COLO829 (cell line): ENCODE measurements at regions not wholly inside any gene's neighbourhood (a gene's known extent, or its start where the extent isn't known, plus 50 kb on each side); places are given as distances from the start of the nearest gene placed in this dataset.
A peak's percentile ranks its signal among the peaks of the same experiment; 100 is the strongest.
"Not testable (repeated sequence)": the region's sequence is repeated elsewhere in the genome, so short reads cannot be mapped to it uniquely, and the experiment has no call there.

ENCODE experiments used
- DNase-seq: peaks from one replicate; pipeline ENCODE4 v3.0.0; 2012; ENCODE audit warnings: low spot score

DNA sequence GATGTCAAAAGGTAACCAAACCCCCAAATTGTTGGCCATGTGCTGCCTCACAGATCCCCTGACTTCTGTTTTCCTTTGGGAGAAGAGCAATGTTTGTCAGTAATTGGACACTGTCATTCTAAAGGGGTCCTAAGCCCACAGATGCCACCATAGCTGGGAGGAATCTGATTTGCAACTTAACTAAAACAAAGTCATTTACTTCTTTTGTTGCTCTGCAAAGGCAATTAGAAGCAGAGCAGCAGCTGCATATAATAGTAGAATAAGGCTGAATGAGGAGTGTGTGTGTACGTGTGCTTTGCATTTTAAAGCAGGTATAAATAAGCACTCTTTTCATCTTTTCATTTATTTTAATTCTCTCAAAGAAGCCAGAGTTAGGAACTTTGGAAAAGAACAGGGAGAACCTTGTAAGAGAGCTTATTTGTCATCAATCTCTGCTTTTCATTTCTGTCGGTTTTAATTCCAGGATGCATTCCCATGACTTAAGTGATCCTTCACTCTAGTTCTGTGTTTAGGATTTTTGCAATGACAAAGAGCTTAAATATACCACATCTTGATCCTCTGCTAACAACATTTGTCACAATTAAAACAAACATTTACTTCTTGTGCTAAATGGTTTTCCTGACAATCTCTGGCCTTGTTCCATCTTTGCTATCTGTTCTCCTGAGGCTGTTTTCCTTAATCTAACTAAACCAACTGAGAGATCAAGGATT lies 530.2 kb upstream of the CBLB start:
- no peak for DNase-seq

DNA sequence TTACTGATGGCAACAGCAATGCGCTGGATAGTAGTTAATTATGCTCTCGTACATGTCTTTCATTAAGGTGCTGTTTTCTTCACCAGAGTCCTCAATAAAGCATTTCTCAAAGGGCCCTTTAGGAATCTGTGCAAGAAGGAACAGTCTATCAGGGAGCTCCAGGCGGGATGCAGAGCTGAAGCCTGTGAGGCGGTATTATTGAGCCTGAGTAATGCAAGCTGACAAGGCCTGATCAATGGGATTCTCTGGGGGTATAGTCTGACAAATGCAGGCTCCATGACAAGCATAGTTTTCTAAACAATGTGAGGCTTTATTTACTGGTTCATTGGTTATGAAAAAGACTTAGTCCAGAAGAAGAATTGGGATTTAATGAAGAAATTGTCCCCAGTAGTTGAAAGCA lies 530.9 kb upstream of the CBLB start:
- DNase-seq = no peak

DNA sequence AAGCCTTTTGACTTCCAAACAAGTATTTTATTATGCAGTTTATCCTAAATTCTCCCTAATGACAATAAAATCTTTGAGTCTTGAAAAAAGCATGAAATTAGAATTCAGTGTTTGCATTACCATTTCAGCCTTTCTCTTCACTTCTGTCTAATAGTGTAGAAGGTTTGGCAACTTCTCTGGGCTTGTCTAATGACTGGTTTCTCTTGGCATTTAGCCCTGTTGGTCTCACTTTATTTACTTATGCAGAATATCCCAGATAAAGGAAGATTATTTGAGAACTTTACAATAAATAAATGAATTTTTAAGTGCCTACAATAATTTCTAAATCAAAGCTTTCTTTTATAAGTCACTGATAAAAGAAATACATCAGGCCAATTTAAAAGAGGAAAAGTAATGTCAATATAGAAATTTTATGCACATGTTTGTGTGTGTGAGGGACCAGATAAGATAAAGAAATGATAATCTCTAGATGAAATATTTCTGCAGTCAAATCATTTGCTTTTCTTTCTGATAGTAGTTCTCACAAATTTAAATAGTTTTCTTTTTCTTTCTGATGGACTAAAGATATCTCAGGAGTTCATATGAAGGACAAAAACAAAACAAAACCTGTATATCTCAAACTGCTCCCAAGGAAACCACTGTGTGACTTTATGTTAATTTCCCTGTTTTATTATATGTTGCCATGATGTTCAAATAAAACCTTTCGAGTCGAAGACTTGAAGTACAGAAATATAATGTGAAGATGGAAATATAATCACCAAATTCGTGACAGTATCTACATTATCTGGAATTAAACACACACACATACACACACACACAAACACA lies 533.1 kb upstream of the CBLB start:
- no peak for DNase-seq

DNA sequence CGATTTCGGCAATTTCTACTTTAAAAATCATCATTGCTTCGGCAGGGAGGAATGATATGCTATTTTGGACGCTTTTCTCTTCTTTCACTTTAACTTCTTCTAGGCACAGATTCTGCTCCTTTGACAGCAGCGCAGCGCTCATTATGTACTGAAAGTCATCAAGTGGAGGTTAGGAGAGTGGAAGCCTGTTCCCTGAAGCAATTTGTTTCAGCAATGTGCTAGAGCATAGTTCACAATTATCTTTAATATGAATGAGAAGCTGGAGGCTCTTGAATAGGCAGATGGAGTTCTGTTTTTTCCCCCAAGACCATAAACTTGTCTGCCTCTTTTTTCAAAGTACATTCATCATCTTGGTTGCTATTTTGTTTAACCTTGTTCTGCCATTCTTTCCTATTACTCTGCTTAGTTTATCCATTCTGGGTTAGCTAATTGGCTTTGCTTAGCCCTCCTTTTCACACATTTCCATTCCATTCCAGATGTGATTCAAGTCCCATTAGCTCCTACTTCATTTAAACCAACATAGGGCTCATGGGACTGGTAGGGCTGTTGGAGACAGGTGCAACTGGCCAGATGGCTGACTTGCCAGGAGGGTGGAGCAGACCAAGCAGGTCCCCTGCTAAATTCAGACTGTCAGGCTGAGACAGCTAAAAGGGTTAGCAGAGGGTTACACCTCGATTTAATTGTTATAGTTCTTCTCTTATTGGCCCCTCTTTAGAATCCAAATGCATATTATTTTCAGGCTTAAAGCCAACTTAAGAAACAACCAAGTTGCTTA lies 534.7 kb upstream of the CBLB start:
- DNase-seq = no peak

DNA sequence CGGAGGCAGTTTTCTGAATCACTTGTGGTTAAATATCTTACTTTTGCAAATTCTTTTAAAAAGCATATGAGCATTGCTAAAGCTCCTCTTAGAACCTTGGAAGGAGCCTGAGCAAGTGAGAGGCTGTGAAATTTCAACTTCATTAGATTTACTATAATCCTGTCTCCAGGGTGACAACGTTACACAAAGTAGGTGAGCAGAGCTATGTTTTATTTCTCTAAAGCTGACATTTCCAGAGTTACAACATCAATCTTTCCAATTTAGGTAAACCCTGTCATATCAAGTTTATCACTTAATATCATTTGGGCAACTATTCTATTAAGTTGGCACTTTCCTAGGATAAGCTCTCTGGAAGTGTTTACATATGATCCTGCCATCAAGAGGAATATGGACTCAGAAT lies 544.9 kb upstream of the CBLB start:
- no peak for DNase-seq

DNA sequence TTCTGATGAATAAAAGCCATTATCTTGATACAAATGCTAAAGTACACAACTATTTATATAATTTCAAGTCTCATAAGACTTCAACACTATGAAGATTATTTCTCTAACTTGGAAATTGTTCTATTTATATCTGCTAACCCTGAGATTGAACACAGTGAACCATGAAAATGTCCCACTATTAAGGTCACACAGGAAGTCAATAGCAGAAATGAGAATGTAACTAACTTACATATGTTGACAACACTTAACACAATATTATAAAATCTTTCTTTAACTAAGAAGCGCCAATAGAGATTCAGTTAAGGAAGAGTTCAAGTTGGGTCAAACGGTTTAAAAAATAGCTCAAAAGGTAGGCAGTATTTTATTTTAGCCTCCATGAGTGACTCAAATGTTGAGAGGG lies 551.8 kb upstream of the CBLB start:
- no peak for DNase-seq

DNA sequence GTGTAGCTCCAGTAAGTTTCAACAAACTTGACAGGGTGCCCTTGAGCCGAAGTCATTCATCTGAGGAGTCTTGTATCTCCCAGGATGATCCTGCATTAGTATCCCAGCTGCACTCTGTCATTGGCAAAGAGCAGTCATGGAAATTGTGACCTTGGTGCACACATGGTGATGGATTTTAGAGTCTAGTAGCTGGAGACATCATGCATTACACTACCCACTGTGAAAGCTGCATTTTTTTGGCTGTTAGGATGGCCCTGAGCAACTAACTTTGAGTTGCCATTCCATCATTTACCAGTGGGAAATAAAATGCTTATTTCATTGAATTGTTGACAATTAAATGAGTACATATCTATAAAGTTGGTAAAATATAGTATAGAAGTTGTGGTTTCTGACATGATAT lies 552.6 kb upstream of the CBLB start:
- no peak for DNase-seq

DNA sequence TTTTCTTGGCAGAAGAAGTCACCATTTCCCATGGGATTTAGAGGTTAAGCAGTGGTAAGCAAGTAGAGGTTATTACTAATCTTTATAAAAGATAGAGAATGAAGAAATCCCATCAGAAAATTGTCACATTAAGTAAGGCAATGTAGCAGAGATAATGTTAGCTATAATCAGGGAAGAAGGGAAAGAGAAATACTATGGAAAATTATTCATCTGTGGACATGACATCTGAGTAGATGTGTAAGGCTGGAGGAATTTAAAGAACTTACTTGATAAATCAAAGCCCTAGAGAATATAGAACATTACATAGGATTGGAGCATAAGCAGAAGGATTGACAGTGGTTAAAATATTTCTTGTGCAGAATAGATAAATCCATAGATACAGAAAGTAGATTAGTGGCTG lies 553.1 kb upstream of the CBLB start:
- DNase-seq = no peak

DNA sequence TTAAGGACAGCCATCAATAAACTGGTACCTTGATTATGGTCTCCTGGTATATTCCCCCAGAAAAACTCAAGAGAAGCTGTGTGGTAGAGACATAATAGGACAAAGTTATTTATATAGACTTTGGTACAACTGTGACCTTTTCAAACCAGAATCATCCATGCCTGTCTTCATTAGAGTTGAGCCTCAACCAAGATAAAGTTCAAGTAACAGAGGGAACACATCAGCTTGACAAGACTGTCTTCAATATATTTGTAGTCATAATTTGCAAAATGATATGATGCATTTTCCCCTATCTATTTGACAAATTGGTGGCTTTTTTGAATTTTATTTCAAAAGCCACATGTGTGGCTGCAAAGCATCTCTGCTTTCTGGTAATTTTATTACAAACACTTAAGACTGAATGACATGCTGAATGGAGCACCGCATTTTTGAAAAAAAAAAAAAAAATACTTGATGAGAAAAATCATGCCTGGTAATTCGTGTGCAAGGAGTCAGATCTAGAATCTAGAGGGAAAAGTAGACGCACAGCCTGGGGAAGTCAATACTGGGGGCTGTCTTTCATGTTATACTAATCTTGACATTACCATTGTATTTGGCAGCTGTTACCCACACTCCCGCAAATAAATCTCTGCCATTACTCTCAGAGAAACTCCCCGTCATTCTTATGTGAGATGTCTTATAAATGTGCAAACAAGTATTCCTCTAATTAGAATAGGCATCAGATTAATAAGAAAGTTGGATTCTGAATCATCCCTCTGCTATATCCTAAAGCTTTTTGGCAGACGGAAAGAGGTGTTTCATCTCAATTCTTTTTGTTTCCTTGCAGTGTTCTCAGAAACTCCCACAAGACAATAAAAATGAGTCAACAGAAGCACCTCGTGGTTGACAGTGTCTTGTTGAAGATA lies 554.8 kb upstream of the CBLB start:
- no peak for DNase-seq

DNA sequence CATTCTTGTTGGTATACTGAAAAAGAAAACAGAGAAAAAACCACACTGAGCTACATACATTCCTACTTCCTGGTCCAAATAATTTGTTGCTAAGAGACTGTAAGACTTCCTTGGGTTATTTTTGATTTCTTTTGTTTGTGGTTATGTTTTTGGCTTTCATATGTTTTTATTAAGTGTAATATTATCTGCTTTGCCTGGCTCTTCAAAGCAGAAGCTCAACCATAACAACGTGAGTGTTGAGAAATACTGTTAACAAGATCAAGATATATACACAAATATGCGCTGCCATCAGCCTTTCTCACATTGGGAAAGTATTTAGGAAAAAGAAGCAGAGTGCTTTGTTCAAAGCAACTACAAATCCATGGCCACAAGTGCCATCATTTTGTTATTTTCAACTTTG lies 556.2 kb upstream of the CBLB start:
- no peak for DNase-seq

DNA sequence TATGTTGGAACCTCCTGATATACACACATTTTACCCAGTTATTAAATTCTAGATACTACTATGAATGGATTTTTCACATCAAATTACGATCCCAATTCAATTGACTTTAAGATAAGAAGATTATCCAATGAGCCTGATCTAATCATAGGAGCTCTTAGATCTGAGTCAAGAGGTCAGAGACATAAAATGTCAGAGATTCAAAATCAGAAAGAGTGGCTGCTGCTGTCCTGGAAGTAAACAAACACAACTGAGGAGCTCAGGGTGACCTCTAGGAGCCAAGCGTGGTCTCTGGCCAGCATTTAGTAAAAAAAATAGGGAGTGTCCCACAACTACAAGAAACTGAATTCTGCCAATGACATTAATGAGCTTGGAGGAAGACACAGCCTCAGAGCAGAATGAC lies 557.1 kb upstream of the CBLB start:
- DNase-seq = no peak

DNA sequence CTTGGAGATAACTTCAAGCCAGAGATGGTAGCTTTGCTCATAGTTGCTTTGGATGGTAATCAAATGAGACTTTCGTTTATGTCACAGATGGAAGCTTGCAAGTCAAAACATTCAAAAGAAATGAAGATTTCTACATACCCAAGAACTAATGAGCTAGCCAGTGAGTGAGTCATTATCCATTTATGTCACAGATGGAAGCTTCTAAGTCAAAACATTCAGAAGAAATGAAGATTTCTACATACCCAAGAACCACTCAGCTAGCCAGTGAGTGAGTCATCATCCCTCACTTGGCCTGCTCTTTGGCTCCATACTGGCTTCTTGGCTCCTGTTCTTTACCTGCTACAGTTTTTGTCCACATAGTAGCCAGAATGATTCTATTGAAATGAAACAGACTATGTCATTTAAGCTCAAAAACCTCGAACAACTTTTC lies 559.8 kb upstream of the CBLB start:
- peak; percentile 70 for DNase-seq

DNA sequence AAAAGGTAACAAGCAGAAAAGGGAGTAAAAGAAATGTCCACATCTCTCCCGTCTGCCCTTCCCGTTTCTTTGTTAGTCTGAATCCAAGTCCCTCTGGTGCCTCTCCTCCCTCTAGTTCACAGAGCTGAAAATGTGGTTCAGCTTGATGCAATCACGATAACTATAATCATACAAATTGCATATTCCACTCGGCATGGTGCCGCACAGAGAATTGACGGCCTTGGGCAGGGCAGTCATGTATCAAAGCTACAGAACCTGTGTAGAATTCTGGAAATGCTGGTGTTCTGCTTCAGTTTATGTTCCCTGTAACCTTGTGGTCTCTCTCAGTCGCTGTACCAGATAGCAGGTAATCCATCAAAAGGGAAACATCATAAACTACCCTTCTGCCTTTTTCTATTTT lies 562.9 kb upstream of the CBLB start:
- DNase-seq = no peak

DNA sequence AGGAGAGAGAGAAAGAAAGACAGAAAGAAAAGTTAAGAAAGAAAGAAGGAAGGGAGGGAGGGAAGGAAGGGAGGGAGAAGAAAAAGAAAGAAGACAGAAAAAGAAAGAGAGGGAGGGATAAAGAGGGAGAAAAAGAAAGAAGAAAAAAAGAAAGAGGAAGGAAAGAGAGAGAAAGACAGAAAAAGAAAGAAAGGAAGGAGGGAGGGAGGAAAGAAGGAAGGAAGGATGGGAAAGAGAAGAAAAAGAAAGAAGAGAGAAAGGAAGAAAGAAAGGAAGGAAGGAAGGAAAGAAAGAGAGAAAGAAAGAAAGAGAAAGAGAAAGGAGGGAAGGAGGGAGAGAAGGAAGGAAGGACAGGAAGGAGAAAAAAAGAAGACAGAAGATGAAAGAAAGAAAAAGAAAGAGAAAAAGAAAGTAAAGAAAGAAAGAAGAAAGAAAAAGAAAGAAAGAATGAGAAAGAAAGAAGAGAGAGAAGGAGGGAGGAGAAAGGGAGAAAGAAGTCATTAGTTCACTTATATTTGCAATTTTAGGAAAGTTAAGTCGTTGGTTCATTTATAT lies 567.2 kb upstream of the CBLB start:
- no peak for DNase-seq

DNA sequence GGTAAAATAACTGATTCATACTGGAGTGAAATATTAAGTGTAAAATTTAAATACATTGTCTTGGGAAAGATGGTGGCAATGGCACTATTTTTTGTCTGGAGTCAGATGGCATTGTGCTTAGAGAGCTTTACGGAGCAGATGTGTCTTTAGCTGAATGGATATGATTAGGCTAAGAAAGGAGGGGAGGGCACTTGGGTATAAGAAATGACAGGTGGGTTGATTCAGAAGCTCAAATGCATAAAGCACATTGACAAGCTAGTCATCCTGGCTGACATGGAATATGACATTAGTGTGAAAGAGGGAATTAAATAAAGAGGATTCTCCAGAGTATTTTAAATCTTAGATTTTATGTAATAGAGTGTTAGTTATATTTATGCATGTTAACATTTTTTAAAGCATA lies 570.1 kb upstream of the CBLB start:
- no peak for DNase-seq

DNA sequence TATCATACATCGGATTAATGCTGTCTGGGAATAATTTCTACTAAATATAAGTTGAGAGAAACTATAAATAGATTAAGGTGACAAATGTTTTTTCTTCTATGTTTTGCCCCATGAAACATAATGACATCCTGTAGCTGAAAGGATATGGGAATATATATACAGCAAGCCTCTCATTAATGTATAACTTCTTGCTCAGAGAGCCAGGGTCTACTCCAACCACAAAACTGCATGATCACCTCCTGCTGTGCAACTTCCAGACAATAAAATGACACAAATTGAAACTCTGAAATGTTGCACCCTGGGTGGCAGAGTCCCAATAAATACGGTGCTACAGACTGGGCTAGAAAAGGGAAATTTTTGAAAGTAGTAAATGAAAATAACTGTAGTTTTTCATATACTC lies 571.9 kb upstream of the CBLB start:
- no peak for DNase-seq

DNA sequence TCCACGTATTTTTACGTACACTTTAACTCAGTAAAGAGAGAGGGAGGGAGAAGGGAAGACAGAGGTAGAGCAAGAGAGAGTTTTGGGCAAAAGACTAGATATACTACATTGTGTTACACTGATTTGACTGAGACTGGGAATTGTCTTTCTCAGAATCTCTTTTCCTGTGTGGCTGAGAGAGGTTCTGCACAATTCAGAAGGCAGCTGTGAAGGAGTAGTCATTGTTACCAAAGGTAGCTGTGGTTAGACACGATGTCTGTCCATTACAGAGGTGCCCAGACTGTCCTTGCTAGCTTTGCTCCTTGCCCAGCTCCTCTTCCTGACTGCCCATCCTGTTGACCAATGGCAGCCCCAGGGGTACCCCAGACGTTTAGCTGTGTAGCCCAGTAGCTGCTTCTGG lies 577.5 kb upstream of the CBLB start:
- no peak for DNase-seq

DNA sequence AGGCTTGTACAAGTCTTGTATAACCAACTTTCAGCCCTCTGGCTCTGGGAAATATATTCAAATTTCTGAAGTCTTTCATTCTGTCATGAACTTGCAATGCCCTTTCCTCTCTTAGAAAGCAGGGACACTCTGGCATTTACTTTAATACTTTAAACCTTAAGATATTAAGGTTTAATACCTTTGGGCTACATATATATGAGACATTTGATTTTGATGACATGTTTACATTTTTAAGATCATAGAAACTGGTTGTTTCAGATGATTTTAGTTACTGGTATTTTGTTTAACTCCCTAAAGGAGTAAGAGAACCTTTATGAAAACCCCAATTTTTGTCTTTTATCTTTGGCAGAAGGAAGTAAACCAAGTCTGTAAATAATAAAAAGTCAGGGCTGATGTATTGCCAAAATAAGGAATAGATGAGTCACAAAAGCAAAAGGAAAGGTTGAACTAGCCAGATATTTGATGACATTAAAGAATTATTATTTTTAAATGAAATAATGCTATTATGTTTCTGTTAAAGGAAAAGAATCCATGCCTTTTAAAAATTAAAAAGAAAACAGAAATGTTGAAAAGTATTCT lies 579.0 kb upstream of the CBLB start:
- DNase-seq = no peak

DNA sequence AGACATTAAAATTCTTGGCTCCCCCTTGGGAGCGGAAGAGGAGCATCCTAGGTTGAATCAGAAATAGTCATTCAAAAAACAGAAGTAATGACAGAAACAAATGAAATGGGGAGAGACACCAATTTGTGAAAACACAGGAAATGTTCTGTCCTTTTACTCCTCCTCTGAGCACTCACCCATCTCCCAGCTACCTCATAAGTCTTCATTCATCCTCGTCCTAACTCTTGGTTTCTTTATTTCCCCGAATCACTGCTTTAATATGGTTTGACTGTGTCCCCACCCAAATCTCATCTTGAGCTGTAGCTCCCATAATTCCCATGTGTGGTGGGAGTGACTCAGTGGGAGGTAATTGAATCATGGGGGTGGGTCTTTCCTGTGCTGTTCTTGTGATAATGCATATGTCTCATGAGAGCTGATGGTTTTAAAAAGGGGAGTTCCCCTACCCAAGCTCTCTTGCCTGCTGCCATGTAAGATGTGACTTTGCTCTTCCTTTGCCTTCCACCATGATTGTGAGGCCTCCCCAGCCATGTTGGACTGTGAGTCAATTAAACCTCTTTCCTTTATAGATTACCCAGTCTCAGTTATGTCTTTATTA lies 579.7 kb upstream of the CBLB start:
- DNase-seq = not testable (repeated sequence)

DNA sequence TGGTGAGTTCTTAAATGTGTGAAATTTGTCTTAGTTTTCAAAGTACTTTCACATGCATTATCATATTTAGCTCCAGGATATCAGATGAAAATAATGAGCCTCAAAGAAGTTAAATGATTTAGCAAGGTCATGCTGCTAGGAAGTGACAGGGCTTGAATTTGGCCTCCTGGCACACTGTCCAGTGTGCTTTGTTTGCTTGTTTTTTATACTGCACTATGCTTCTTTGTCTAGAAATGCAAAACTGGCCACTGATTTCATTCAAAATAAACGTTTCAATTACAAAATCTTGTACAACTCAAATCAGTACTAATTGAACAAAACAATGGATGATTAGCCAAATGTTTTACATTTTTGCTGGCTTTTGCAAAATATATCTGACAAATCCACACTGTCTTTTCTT lies 583.3 kb upstream of the CBLB start:
- DNase-seq = no peak

DNA sequence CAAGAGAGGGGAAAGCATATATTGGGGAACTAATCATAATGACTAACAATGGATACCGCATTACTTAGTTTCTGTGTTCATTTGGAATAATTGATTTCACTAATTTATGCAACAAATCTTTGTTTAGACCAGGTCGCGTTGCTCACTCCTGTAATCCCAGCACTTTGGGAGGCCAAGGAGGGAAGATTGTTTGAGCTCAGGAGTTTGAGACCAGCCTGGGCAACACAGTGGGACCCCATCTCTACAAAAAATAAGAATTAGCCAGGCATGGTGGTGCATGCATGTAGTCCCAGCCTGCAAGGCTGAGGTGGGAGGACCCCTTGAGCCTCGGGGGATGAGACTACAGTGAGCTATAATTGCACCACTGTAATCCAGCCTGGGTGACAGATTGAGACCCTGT lies 585.7 kb upstream of the CBLB start:
- no peak for DNase-seq
